ENCODE measurements at regions not wholly inside any gene's neighbourhood (a gene's known extent, or its start where the extent isn't known, plus 50 kb on each side); places are given as distances from the start of the nearest gene placed in this dataset.
"Not testable (repeated sequence)": the region's sequence is repeated elsewhere in the genome, so short reads cannot be mapped to it uniquely, and the experiment has no call there.

GRCh38 chr5:92216852-92217251 lies 833.7 kb upstream of the ARRDC3 start:
- DNase-seq = not testable (repeated sequence)

GRCh38 chr5:92215116-92215515 lies 832.0 kb upstream of the ARRDC3 start:
- DNase-seq = no peak

GRCh38 chr5:92208265-92208664 lies 825.1 kb upstream of the ARRDC3 start:
- DNase-seq = no peak

GRCh38 chr5:92207151-92207550 lies 824.0 kb upstream of the ARRDC3 start:
- no peak for DNase-seq

- DNase-seq = no peak
These were observed 823.6 kb upstream of the ARRDC3 start for GRCh38 chr5:92206681-92207080.

GRCh38 chr5:92199035-92199434 lies 815.9 kb upstream of the ARRDC3 start:
- not testable (repeated sequence) for DNase-seq

GRCh38 chr5:92181656-92182055 lies 798.5 kb upstream of the ARRDC3 start:
- DNase-seq = no peak

- DNase-seq = no peak
These were observed 797.3 kb upstream of the ARRDC3 start for GRCh38 chr5:92180391-92180790.

- no peak for DNase-seq
These were observed 796.5 kb upstream of the ARRDC3 start for GRCh38 chr5:92179651-92180050.

GRCh38 chr5:92177926-92178487 lies 794.9 kb upstream of the ARRDC3 start:
- DNase-seq = no peak

GRCh38 chr5:92163906-92164305 lies 780.8 kb upstream of the ARRDC3 start:
- DNase-seq = no peak

GRCh38 chr5:92147798-92148197 lies 764.7 kb upstream of the ARRDC3 start:
- no peak for DNase-seq

- no peak for DNase-seq
These were observed 764.1 kb upstream of the ARRDC3 start for GRCh38 chr5:92147266-92147665.

GRCh38 chr5:92145852-92146251 lies 762.7 kb upstream of the ARRDC3 start:
- DNase-seq = no peak

GRCh38 chr5:92144824-92145223 lies 761.7 kb upstream of the ARRDC3 start:
- no peak for DNase-seq

- DNase-seq = not testable (repeated sequence)
These were observed 749.3 kb upstream of the ARRDC3 start for GRCh38 chr5:92132294-92132908.

GRCh38 chr5:92126182-92126581 lies 743.1 kb upstream of the ARRDC3 start:
- no peak for DNase-seq

GRCh38 chr5:92119110-92119509 lies 736.0 kb upstream of the ARRDC3 start:
- no peak for DNase-seq

- no peak for DNase-seq
These were observed 723.7 kb upstream of the ARRDC3 start for GRCh38 chr5:92106808-92107207.

- DNase-seq = no peak
These were observed 721.0 kb upstream of the ARRDC3 start for GRCh38 chr5:92104126-92104525.

- DNase-seq = no peak
These were observed 719.2 kb upstream of the ARRDC3 start for GRCh38 chr5:92102313-92102712.

- DNase-seq = no peak
These were observed 709.1 kb upstream of the ARRDC3 start for GRCh38 chr5:92092239-92092638.

GRCh38 chr5:92086059-92086811 lies 703.1 kb upstream of the ARRDC3 start:
- no peak for DNase-seq

- no peak for DNase-seq
These were observed 699.0 kb upstream of the ARRDC3 start for GRCh38 chr5:92081958-92082712.

All from fibroblast of upper back skin (primary cell).